Ascending aorta (tissue), 2 donors: ENCODE measurements at regions not wholly inside any gene's neighbourhood (a gene's known extent, or its start where the extent isn't known, plus 50 kb on each side); places are given as distances from the start of the nearest gene placed in this dataset.

Experiments
- DNase-seq, 2 donors: peaks; one replicate each; pipeline ENCODE4 v3.0.0-alpha.2; 2019; ENCODE audit warnings: low spot score in 2 of 2
- H3K27ac ChIP-seq, 2 donors: fragments of 200-600 bp; sonication (generic); one replicate each; pipeline ENCODE4 v1.5.1; 2016 to 2017; ENCODE audit warnings: mild to moderate bottlenecking in 1 of 2
- H3K27me3 ChIP-seq: fragments of 200-600 bp; sonication (generic); one replicate; pipeline ENCODE4 v1.5.1; 2017
- H3K36me3 ChIP-seq, 2 donors: fragments of 200-600 bp; sonication (generic); one replicate each; pipeline ENCODE4 v1.5.1; 2016
- H3K4me1 ChIP-seq, 2 donors: fragments of 200-600 bp; sonication (generic); one replicate each; pipeline ENCODE4 v1.5.1; 2016 to 2017; ENCODE audit warnings: mild to moderate bottlenecking in 1 of 2
- H3K4me3 ChIP-seq, 2 donors: fragments of 200-600 bp; sonication (generic); one replicate each; pipeline ENCODE4 v1.5.1; 2016 to 2017; ENCODE audit warnings: mild to moderate bottlenecking in 1 of 2
- H3K9me3 ChIP-seq, 2 donors: fragments of 200-600 bp; sonication (generic); one replicate each; pipeline ENCODE4 v1.5.1; 2016
- CTCF ChIP-seq, 3 experiments: fragments of 200-600 bp in 2 of 3; fragments of 450-650 bp in 1 of 3; sonication (generic) in 2 of 3; IDR thresholded peaks; one replicate each; pipeline ENCODE4 v1.5.1; 2016 to 2019; ENCODE audit warnings: antibody characterized with exemption in 3 of 3, mild to moderate bottlenecking in 1 of 3, moderate library complexity in 1 of 3
- intact Hi-C: fragments of 100-400 bp; cut with DNase I; formaldehyde crosslinking; loops from one replicate; pipeline ENCODE4 v1.15.1; 2023

- TF ChIP-seq CTCF (IDR thresholded peaks at IDR 0.05): no peak
- no peak overlapping the region for H3K4me3 ChIP-seq
- H3K4me1 ChIP-seq: no peaks in the 10 kb centered on the region
- H3K27ac ChIP-seq: no peak overlapping the region
- intact Hi-C loops: no loop called here
- H3K27me3 ChIP-seq: no peaks in the 10 kb centered on the region
- H3K36me3 ChIP-seq: no peaks in the 10 kb centered on the region
- no peaks in the 10 kb centered on the region for H3K9me3 ChIP-seq
- no peak for DNase-seq
These were observed 989.5 kb downstream of the MRPL39 start for GRCh38 chr21:24617819-24618218.

GRCh38 chr21:24594082-24594481 is 1013.2 kb downstream of the MRPL39 start:
- Histone ChIP-seq H3K4me1 (no peaks in the 10 kb centered on the region), H3K27ac (no peak overlapping the region), H3K36me3 (no peaks in the 10 kb centered on the region), H3K9me3 (no peaks in the 10 kb centered on the region), H3K4me3 (no peak overlapping the region), H3K27me3 (no peaks in the 10 kb centered on the region)
- no peak for DNase-seq
- no peak for TF ChIP-seq CTCF (IDR thresholded peaks at IDR 0.05)
- intact Hi-C loops: no loop called here

- Histone ChIP-seq H3K36me3 (no peaks in the 10 kb centered on the region), H3K27ac (no peak overlapping the region), H3K9me3 (no peaks in the 10 kb centered on the region), H3K27me3 (no peaks in the 10 kb centered on the region), H3K4me1 (no peaks in the 10 kb centered on the region), H3K4me3 (no peak overlapping the region)
- DNase-seq: no peak
- intact Hi-C loops: no loop called here
- TF ChIP-seq CTCF (IDR thresholded peaks at IDR 0.05): no peak
These were observed 1017.0 kb downstream of the MRPL39 start for GRCh38 chr21:24590261-24590660.

- Histone ChIP-seq H3K27me3 (no peaks in the 10 kb centered on the region), H3K36me3 (no peaks in the 10 kb centered on the region), H3K9me3 (no peaks in the 10 kb centered on the region), H3K4me3 (no peak overlapping the region), H3K4me1 (no peaks in the 10 kb centered on the region), H3K27ac (no peak overlapping the region)
- intact Hi-C loops: no loop called here
- no peak for TF ChIP-seq CTCF (IDR thresholded peaks at IDR 0.05)
- no peak for DNase-seq
These were observed 1023.8 kb downstream of the MRPL39 start for GRCh38 chr21:24583473-24583872.

- Histone ChIP-seq H3K4me1 (no peaks in the 10 kb centered on the region), H3K27ac (no peak overlapping the region), H3K9me3 (no peaks in the 10 kb centered on the region), H3K4me3 (no peak overlapping the region), H3K36me3 (no peaks in the 10 kb centered on the region), H3K27me3 (no peaks in the 10 kb centered on the region)
- intact Hi-C loops: no loop called here
- TF ChIP-seq CTCF (IDR thresholded peaks at IDR 0.05): no peak
- no peak for DNase-seq
These were observed 1030.0 kb downstream of the MRPL39 start for GRCh38 chr21:24577301-24577700.

GRCh38 chr21:24561291-24561690 is 1046.0 kb downstream of the MRPL39 start:
- Histone ChIP-seq H3K27me3 (no peaks in the 10 kb centered on the region), H3K4me1 (no peaks in the 10 kb centered on the region), H3K27ac (no peak overlapping the region), H3K36me3 (no peaks in the 10 kb centered on the region), H3K4me3 (no peak overlapping the region), H3K9me3 (no peaks in the 10 kb centered on the region)
- TF ChIP-seq CTCF (IDR thresholded peaks at IDR 0.05): no peak
- intact Hi-C loops: no loop called here
- no peak for DNase-seq
